OCI-LY7 (cell line): ENCODE measurements at regions not wholly inside any gene's neighbourhood (a gene's known extent, or its start where the extent isn't known, plus 50 kb on each side); places are given as distances from the start of the nearest gene placed in this dataset.

Experiments used
- BruUV-seq: library from RNA; stranded (reverse); fragments of 400-500 nt; replicated peaks from 2 replicates; lab custom pipeline; 2021; lab: Mats Ljungman, UMichigan
- CTCF ChIA-PET: fragments of 300-600 bp; sonication (Branson Sonifier 250); formaldehyde crosslinking; loops from one replicate; lab custom pipeline; 2022; ENCODE audit warnings: antibody characterized with exemption; ENCODE audit not compliant: unreplicated experiment; lab: Charles Lee
- POLR2A ChIA-PET: fragments of 300-600 bp; sonication (Branson Sonifier 250); formaldehyde crosslinking; loops from one replicate; lab custom pipeline; 2022; ENCODE audit warnings: antibody characterized with exemption; lab: Charles Lee
- DNase-seq: peaks from one replicate; pipeline ENCODE4 v3.0.0-alpha.2; 2015; ENCODE audit warnings: low spot score
- H2AFZ ChIP-seq: fragments of 200-600 bp; sonication (generic), shearing (Covaris generic); 2 replicates; pipeline ENCODE4 v1.6.1; 2014; ENCODE audit warnings: mild to moderate bottlenecking, antibody characterized with exemption, low read length, moderate library complexity
- H3K27ac ChIP-seq: fragments of 200-600 bp; sonication (generic); 2 replicates; pipeline ENCODE4 v1.5.1; 2014; ENCODE audit warnings: mixed run types, low read depth, mild to moderate bottlenecking, moderate library complexity, low read length, inconsistent platforms; ENCODE audit not compliant: poor library complexity, severe bottlenecking
- H3K36me3 ChIP-seq: fragments of 200-600 bp; sonication (generic); 2 replicates; pipeline ENCODE4 v1.6.1; 2014; ENCODE audit warnings: mild to moderate bottlenecking, antibody characterized with exemption, low read length, moderate library complexity, mixed read lengths; ENCODE audit not compliant: insufficient read depth
- H3K4me1 ChIP-seq: fragments of 200-600 bp; sonication (generic); 2 replicates; pipeline ENCODE4 v1.5.1; 2014; ENCODE audit warnings: mild to moderate bottlenecking, low read length; ENCODE audit not compliant: insufficient read depth, poor library complexity, severe bottlenecking
- H3K4me2 ChIP-seq: fragments of 200-600 bp; sonication (generic); 2 replicates; pipeline ENCODE4 v1.6.1; 2014; ENCODE audit warnings: mild to moderate bottlenecking, low read length
- H3K4me3 ChIP-seq: fragments of 200-600 bp; sonication (generic); 2 replicates; pipeline ENCODE4 v1.5.1; 2014; ENCODE audit warnings: mild to moderate bottlenecking, low read depth, low read length; ENCODE audit not compliant: poor library complexity, severe bottlenecking
- H3K79me2 ChIP-seq: fragments of 200-600 bp; sonication (generic); 2 replicates; pipeline ENCODE4 v1.6.1; 2016; ENCODE audit warnings: low read depth, mild to moderate bottlenecking, low read length, moderate library complexity, mixed read lengths; ENCODE audit not compliant: insufficient read depth
- H3K9me2 ChIP-seq: fragments of 200-600 bp; sonication (generic); 2 replicates; pipeline ENCODE4 v1.6.1; 2016; ENCODE audit warnings: mild to moderate bottlenecking, low read length, mixed read lengths; ENCODE audit not compliant: insufficient read depth
- H3K9me3 ChIP-seq: fragments of 200-600 bp; sonication (generic); 2 replicates; pipeline ENCODE4 v1.6.1; 2014; ENCODE audit warnings: mild to moderate bottlenecking, mixed run types, low read length, mixed read lengths
- H4K20me1 ChIP-seq: fragments of 200-600 bp; sonication (generic); 2 replicates; pipeline ENCODE4 v1.6.1; 2014; ENCODE audit warnings: mild to moderate bottlenecking, antibody characterized with exemption, low read length, moderate library complexity, mixed read lengths; ENCODE audit not compliant: insufficient read depth
- EZH2phosphoT487 ChIP-seq: fragments of 200-600 bp; sonication (generic); IDR thresholded peaks from 2 replicates; pipeline ENCODE4 v1.6.1; 2018; ENCODE audit warnings: low read depth, borderline replicate concordance, mild to moderate bottlenecking, mixed run types, antibody characterized with exemption, low read length, moderate library complexity, mixed read lengths
- intact Hi-C: fragments of 100-400 bp; cut with micrococcal nuclease; formaldehyde crosslinking; loops from one replicate; pipeline ENCODE4 v1.10.0; 2022; ENCODE audit not compliant: unreplicated experiment
- TF ChIP-seq, protein P1 (sequence below): fragments of 200-600 bp; sonication (generic); conservative IDR thresholded peaks from 2 replicates; pipeline ENCODE4 v1.5.1; 2014; ENCODE audit warnings: mild to moderate bottlenecking, antibody characterized with exemption, low read length, moderate library complexity, mixed read lengths

DNA sequence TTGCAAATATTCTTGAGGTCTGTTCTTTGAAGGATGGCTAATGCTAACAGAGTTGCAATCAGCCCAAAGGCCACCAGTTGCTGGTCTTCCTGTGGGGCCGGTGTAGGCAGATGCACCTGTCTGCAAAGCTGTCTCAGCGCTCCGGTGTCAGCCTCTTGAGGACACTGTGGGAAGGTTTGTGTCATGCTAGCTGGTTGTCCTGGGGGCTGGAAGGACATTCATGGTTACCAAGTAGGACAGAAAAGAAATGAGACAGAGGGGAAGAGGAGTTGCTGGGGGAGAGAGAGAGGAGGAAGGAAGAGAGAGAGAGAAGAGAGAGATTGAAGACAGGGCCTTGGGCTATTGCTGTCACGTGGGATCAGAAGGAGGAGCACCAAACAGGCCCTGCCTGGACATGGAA, 639.6 kb upstream of the HS6ST1 start:
- H3K9me2 ChIP-seq, result no peaks in the 10 kb centered on the region
- no peak overlapping the region for H3K4me2 ChIP-seq
- no peak for TF ChIP-seq EZH2phosphoT487
- TF ChIP-seq, protein P1, sequence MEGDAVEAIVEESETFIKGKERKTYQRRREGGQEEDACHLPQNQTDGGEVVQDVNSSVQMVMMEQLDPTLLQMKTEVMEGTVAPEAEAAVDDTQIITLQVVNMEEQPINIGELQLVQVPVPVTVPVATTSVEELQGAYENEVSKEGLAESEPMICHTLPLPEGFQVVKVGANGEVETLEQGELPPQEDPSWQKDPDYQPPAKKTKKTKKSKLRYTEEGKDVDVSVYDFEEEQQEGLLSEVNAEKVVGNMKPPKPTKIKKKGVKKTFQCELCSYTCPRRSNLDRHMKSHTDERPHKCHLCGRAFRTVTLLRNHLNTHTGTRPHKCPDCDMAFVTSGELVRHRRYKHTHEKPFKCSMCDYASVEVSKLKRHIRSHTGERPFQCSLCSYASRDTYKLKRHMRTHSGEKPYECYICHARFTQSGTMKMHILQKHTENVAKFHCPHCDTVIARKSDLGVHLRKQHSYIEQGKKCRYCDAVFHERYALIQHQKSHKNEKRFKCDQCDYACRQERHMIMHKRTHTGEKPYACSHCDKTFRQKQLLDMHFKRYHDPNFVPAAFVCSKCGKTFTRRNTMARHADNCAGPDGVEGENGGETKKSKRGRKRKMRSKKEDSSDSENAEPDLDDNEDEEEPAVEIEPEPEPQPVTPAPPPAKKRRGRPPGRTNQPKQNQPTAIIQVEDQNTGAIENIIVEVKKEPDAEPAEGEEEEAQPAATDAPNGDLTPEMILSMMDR, result no peak
- H2AFZ ChIP-seq, result no peak overlapping the region
- H3K4me1 ChIP-seq, result no peaks in the 10 kb centered on the region
- H3K27ac ChIP-seq, result no peak overlapping the region
- no peaks in the 10 kb centered on the region for H3K9me3 ChIP-seq
- intact Hi-C loops, result no loop called here
- no peak for DNase-seq
- no TSS peak for BruUV-seq
- H3K36me3 ChIP-seq, result no peaks in the 10 kb centered on the region
- ChIA-PET POLR2A (no interaction called here), CTCF (no interaction called here)
- H3K79me2 ChIP-seq, result no peaks in the 10 kb centered on the region
- H3K4me3 ChIP-seq, result no peak overlapping the region
- H4K20me1 ChIP-seq, result no peaks in the 10 kb centered on the region

DNA sequence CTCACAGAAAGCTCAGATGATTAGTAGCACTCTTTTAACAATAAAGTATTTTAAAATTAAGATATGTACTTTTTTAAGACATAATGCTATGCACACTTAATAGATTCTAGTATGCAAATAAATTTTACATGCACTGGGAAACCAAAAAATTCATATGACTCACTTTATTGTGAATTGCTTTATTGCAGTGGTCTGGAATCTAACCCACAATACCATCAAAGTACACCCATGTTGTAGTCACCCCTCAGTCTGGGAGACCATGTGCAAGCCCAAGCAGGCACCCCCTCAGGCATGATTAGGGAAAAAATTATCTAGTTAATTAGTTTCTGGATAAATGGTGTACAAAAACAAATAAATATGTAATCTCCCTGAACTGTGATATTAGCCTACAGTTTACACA, 649.0 kb upstream of the HS6ST1 start:
- Histone ChIP-seq H3K9me2 (no peaks in the 10 kb centered on the region), H3K27ac (no peak overlapping the region), H3K79me2 (no peaks in the 10 kb centered on the region), H3K4me1 (no peaks in the 10 kb centered on the region), H4K20me1 (no peaks in the 10 kb centered on the region), H3K4me2 (no peak overlapping the region), H3K36me3 (no peaks in the 10 kb centered on the region), H3K4me3 (no peak overlapping the region), H3K9me3 (no peaks in the 10 kb centered on the region), H2AFZ (no peak overlapping the region)
- BruUV-seq, result no TSS peak
- DNase-seq, result no peak
- CTCF ChIA-PET, result interaction anchor here (0.5 kb wide), 1 partner anchor 33 kb away, joined by 3 read pairs; no protein-coding TSS in a partner anchor
- POLR2A ChIA-PET, result interaction anchor here (0.7 kb wide), 1 partner anchor 857 kb away, joined by 3 read pairs; no protein-coding TSS in a partner anchor
- no peak for TF ChIP-seq EZH2phosphoT487
- TF ChIP-seq, protein P1, result no peak
- intact Hi-C loops, result no loop called here

DNA sequence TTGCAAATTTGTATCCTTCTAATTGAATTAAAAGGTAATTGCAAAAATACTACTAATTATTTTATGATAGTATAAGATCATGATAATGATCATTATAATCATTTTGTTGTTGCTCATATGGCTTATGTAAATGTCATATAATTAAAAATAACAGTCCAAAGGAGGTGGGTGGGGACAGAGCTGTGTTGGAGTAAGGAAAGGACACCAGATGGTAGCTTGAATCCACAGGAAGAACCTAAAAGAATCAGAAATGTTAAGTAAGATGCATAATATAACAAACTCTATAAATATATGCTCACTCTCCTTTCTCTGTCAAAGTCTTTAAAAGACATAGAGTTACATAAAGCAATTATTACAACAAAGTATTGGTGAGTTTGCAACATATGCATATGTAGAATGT, 650.7 kb upstream of the HS6ST1 start:
- H3K4me1 ChIP-seq, result no peaks in the 10 kb centered on the region
- H3K27ac ChIP-seq, result no peak overlapping the region
- no peaks in the 10 kb centered on the region for H4K20me1 ChIP-seq
- no peak overlapping the region for H3K4me2 ChIP-seq
- H3K36me3 ChIP-seq, result no peaks in the 10 kb centered on the region
- no peak for DNase-seq
- ChIA-PET POLR2A (no interaction called here), CTCF (no interaction called here)
- intact Hi-C loops, result no loop called here
- H3K4me3 ChIP-seq, result no peak overlapping the region
- no TSS peak for BruUV-seq
- no peaks in the 10 kb centered on the region for H3K9me3 ChIP-seq
- no peaks in the 10 kb centered on the region for H3K9me2 ChIP-seq
- TF ChIP-seq EZH2phosphoT487, result no peak
- TF ChIP-seq, protein P1, result no peak
- H3K79me2 ChIP-seq, result no peaks in the 10 kb centered on the region
- H2AFZ ChIP-seq, result no peak overlapping the region
